ENCODE measurements at regions not wholly inside any gene's neighbourhood (a gene's known extent, or its start where the extent isn't known, plus 50 kb on each side); places are given as distances from the start of the nearest gene placed in this dataset.

DNA sequence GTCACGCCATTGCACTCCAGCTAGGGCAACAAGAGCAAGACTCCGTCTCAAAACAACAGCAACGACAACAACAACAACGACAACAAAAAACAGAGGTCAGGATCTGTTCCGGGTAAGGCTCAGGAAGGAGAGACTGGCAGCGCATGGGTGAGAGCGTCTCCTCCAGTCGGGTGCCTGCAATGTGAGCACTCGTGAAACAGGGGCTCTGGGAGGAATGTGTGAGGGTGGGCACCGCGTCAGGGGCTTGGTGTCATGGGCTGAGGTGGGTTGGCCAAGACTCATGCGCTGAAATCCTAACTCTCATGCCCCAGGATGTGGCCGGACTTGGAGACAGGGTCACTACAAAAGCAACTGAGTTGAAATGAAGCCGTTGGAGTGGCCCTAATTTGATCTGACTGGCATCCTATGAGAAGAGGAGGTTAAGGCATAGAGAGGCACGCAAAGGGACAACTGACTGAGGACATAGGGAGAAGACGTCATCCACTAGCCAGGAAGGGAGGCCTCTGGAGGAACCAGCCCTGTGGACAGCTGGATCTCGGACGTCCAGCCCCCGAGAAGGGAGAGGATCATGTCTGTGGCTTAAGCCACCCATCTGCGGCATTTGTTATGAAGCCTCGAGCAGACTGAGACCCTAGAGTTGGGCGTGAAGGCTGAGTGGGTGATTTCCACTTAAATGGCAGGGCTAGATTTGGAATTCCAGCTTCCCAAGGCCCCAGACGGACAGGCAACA lies 241.5 kb upstream of the PITRM1 start:
- H3K9ac ChIP-seq (ENCODE audit: low read depth, low read length), result no peak overlapping the region
- H3K4me3 ChIP-seq (ENCODE audit: low read length), result no peak overlapping the region
- H3K4me1 ChIP-seq (ENCODE audit: insufficient read depth, low read length), result no peaks in the 10 kb centered on the region
- no peaks in the 10 kb centered on the region for H3K27me3 ChIP-seq (ENCODE audit: insufficient read depth, low read length)
- no peaks in the 10 kb centered on the region for H3K9me3 ChIP-seq (ENCODE audit: insufficient read depth, low read depth, low read length)
- 95% methylated on average over 23 of the region's 23 CpGs for WGBS
- H3K36me3 ChIP-seq (ENCODE audit: insufficient read depth, low read length), result no peaks in the 10 kb centered on the region
- no peak overlapping the region for H3K27ac ChIP-seq (ENCODE audit: low read depth, low read length)

DNA sequence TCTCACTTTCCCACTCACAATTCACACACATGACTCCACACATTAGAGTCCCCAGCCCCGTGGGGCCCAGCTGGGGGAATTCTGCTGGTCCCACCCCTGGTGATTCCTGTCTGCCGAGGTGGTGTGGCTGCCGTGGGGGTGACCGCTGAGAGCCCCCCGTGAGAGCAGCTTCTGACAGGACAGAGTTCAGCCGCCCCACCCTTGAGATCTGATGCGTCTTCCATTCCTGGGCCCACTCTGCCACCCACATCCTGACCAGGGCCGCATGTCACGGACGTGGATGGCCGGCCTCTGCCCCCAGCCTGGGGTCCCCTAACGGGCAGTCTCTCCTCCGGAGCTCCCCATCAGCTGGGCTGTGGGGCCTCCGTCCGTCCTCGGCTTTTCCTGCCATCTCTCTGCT lies 240.1 kb upstream of the PITRM1 start:
- Histone ChIP-seq H3K4me1 (ENCODE audit: insufficient read depth, low read length) (no peaks in the 10 kb centered on the region), H3K9me3 (ENCODE audit: insufficient read depth, low read depth, low read length) (no peaks in the 10 kb centered on the region), H3K36me3 (ENCODE audit: insufficient read depth, low read length) (no peaks in the 10 kb centered on the region), H3K27ac (ENCODE audit: low read depth, low read length) (no peak overlapping the region), H3K4me3 (ENCODE audit: low read length) (no peak overlapping the region), H3K27me3 (ENCODE audit: insufficient read depth, low read length) (no peaks in the 10 kb centered on the region), H3K9ac (ENCODE audit: low read depth, low read length) (no peak overlapping the region)
- WGBS, result 87% methylated on average over 16 of the region's 16 CpGs

DNA sequence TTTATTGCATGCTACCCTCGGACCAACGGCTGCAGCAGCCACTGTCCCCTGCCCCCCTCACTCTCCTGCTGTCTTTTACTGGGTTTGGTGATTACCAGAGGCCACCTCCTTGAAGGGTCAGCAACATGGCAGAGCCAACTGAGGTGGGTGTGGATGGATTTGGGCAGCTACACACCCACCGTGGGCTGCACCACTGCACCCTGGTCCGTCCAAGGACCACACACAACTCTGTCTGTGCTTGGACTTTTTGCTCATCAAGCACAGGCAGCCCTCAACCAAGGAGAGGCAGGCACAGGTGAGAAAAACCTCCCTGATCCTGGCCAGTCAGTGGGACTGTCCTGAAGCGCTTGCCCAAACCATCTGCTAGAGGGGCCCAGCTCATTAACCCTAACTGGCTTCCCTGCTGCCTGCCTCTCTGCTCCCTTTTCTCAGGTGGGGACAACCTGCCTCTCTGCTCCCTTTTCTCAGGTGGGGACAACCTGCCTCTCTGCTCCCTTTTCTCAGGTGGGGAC lies 239.5 kb upstream of the PITRM1 start:
- H3K4me1 ChIP-seq (ENCODE audit: insufficient read depth, low read length), result no peaks in the 10 kb centered on the region
- no peak overlapping the region for H3K9ac ChIP-seq (ENCODE audit: low read depth, low read length)
- H3K4me3 ChIP-seq (ENCODE audit: low read length), result no peak overlapping the region
- no peaks in the 10 kb centered on the region for H3K9me3 ChIP-seq (ENCODE audit: insufficient read depth, low read depth, low read length)
- H3K27ac ChIP-seq (ENCODE audit: low read depth, low read length), result no peak overlapping the region
- H3K27me3 ChIP-seq (ENCODE audit: insufficient read depth, low read length), result no peaks in the 10 kb centered on the region
- H3K36me3 ChIP-seq (ENCODE audit: insufficient read depth, low read length), result no peaks in the 10 kb centered on the region
- 99% methylated on average over 5 of the region's 5 CpGs for WGBS

DNA sequence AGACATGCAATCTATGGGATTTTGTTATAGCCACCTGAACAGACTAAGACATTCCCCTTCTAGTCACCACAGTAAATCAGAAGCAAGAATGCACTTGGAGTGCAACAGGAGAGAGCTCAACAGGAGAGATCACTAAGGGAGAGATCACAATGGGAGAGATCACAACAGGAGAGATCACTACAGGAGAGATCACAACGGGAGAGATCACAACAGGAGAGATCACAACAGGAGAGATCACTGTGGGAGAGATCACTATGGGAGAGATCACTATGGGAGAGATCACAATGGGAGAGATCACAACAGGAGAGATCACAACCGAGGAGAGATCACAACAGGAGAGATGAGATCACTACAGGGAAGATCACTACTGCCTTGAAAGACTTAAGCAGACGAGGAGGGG lies 238.5 kb upstream of the PITRM1 start:
- no peak overlapping the region for H3K27ac ChIP-seq (ENCODE audit: low read depth, low read length)
- no peak overlapping the region for H3K4me3 ChIP-seq (ENCODE audit: low read length)
- H3K4me1 ChIP-seq (ENCODE audit: insufficient read depth, low read length), result no peaks in the 10 kb centered on the region
- no peak overlapping the region for H3K9ac ChIP-seq (ENCODE audit: low read depth, low read length)
- 78% methylated on average over 3 of the region's 3 CpGs for WGBS
- no peaks in the 10 kb centered on the region for H3K36me3 ChIP-seq (ENCODE audit: insufficient read depth, low read length)
- H3K9me3 ChIP-seq (ENCODE audit: insufficient read depth, low read depth, low read length), result no peaks in the 10 kb centered on the region
- H3K27me3 ChIP-seq (ENCODE audit: insufficient read depth, low read length), result no peaks in the 10 kb centered on the region

DNA sequence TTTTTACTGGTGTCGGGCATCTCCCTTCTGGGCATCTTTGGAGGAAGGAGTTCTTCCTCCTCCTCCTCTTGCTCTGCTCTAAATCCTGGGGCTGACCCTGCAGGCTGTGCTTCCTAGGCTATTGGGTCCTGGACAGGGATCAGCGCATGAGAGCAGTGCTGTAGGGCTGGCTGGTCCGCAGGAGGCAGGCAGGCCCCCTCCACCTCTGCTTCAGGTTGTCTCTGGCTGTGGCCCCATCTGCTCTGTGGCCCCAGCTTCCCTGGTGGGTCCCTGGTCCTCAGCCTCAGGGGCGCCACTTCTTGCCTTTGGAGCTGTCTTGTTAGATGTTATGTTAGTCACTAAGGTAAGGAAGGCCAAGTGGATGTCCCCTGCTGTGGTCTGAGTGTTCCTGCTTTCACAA lies 237.3 kb upstream of the PITRM1 start:
- Histone ChIP-seq H3K4me3 (ENCODE audit: low read length) (no peak overlapping the region), H3K27me3 (ENCODE audit: insufficient read depth, low read length) (no peaks in the 10 kb centered on the region), H3K27ac (ENCODE audit: low read depth, low read length) (no peak overlapping the region), H3K36me3 (ENCODE audit: insufficient read depth, low read length) (no peaks in the 10 kb centered on the region), H3K9ac (ENCODE audit: low read depth, low read length) (no peak overlapping the region), H3K4me1 (ENCODE audit: insufficient read depth, low read length) (no peaks in the 10 kb centered on the region), H3K9me3 (ENCODE audit: insufficient read depth, low read depth, low read length) (no peaks in the 10 kb centered on the region)
- WGBS, result 93% methylated on average over 4 of the region's 4 CpGs

DNA sequence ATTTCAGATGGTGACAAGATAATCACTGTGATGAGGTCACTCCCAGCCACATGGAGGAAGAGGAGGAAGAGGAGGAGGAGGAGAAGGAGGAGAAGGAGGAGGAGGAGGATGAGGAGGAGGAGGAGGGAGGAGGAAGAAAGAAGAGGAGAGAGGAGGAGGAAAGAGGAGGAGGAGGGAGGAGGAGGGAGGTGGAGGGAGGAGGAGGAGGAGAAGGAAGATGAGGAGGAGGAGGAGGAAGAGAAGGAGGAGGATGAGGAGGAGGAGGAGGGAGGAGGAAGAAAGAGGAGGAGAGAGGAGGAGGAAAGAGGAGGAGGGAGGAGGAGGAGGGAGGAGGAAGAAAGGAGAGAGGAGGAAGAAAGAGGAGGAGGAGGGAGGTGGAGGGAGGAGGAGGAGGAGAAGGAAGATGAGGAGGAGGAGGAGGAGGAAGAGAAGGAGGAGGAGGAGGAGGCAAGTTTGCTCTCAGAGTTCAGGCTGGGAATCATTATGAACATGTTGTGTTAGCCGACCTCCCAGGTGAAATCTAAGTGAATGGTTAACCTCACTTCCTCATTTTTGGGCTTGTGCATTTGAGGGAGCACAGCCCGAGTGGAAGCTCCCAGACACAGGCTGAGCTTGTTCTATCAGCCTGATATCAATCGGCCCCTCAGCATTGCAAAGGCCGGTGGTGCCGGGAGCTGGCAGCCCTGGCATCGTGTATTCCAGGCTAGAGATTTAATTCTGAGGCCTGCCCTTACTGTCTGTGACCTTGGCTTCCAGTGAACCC lies 236.2 kb upstream of the PITRM1 start:
- no peak overlapping the region for H3K4me3 ChIP-seq (ENCODE audit: low read length)
- no peak overlapping the region for H3K9ac ChIP-seq (ENCODE audit: low read depth, low read length)
- no peaks in the 10 kb centered on the region for H3K36me3 ChIP-seq (ENCODE audit: insufficient read depth, low read length)
- H3K4me1 ChIP-seq (ENCODE audit: insufficient read depth, low read length), result no peaks in the 10 kb centered on the region
- 92% methylated on average over 6 of the region's 6 CpGs for WGBS
- no peaks in the 10 kb centered on the region for H3K9me3 ChIP-seq (ENCODE audit: insufficient read depth, low read depth, low read length)
- no peaks in the 10 kb centered on the region for H3K27me3 ChIP-seq (ENCODE audit: insufficient read depth, low read length)
- no peak overlapping the region for H3K27ac ChIP-seq (ENCODE audit: low read depth, low read length)

DNA sequence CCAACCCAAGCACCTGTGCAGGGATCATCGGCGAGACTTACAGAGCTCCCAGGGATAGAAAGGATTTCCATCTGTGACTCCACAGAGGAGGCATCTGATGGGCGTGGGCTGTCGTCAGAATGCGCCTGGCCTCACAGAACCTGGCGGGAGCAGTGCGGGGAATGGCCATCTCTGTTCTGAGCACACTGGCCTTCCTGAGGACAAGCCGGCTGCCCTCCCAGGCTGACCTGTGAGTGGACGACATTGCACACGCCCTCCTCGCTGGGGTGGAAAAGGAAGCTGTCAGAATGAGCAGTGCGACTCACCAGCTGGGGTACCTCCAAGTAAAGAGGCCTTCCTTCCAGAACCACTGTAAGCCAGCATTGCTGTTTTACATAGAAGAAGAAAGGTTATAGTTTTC lies 234.6 kb upstream of the PITRM1 start:
- Histone ChIP-seq H3K9me3 (ENCODE audit: insufficient read depth, low read depth, low read length) (no peaks in the 10 kb centered on the region), H3K27me3 (ENCODE audit: insufficient read depth, low read length) (no peaks in the 10 kb centered on the region), H3K27ac (ENCODE audit: low read depth, low read length) (no peak overlapping the region), H3K4me1 (ENCODE audit: insufficient read depth, low read length) (no peaks in the 10 kb centered on the region), H3K4me3 (ENCODE audit: low read length) (no peak overlapping the region), H3K9ac (ENCODE audit: low read depth, low read length) (no peak overlapping the region), H3K36me3 (ENCODE audit: insufficient read depth, low read length) (no peaks in the 10 kb centered on the region)
- WGBS, result 94% methylated on average over 12 of the region's 12 CpGs

DNA sequence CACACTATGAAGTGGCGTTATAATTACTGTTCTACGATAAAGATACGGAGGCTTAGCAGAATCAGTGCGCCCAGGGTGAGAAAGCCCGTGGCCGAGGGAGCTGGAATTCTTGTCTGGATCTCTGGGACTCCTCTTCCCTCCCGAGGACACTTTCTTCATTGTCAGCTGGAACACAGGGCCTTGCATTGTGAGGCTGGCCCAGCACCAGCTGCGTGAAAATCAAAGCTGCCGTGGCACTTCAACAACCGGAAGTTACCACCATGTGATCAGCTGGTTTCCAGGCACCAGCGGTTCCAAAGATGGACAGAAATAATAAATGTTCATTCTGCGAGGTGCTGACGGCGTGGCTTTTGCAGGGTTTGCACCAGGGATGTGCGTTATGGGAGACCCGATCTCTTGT lies 234.0 kb upstream of the PITRM1 start:
- WGBS, result 96% methylated on average over 16 of the region's 16 CpGs
- no peak overlapping the region for H3K9ac ChIP-seq (ENCODE audit: low read depth, low read length)
- no peaks in the 10 kb centered on the region for H3K4me1 ChIP-seq (ENCODE audit: insufficient read depth, low read length)
- H3K27ac ChIP-seq (ENCODE audit: low read depth, low read length), result no peak overlapping the region
- no peak overlapping the region for H3K4me3 ChIP-seq (ENCODE audit: low read length)
- no peaks in the 10 kb centered on the region for H3K36me3 ChIP-seq (ENCODE audit: insufficient read depth, low read length)
- H3K27me3 ChIP-seq (ENCODE audit: insufficient read depth, low read length), result no peaks in the 10 kb centered on the region
- no peaks in the 10 kb centered on the region for H3K9me3 ChIP-seq (ENCODE audit: insufficient read depth, low read depth, low read length)

DNA sequence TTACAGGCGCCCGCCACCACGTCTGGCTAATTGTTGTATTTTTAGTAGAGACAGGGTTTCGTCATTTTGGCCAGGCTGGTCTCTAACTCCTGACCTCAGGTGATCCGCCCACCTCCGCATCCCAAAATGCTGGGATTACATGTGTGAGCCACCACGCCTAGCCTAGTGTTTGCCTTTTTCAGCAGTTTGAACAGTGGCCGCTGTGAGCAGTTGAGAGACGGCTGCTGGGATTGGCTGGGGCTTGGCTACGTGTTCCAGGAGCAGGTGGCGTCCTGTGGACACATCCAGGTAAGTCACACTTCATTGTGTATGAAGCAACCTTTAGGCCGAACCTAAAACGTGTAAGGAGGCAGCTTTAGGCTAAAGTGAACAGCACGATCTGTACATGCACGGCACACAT lies 231.8 kb upstream of the PITRM1 start:
- Histone ChIP-seq H3K27ac (ENCODE audit: low read depth, low read length) (no peak overlapping the region), H3K27me3 (ENCODE audit: insufficient read depth, low read length) (no peaks in the 10 kb centered on the region), H3K9ac (ENCODE audit: low read depth, low read length) (no peak overlapping the region), H3K36me3 (ENCODE audit: insufficient read depth, low read length) (no peaks in the 10 kb centered on the region), H3K9me3 (ENCODE audit: insufficient read depth, low read depth, low read length) (no peaks in the 10 kb centered on the region), H3K4me1 (ENCODE audit: insufficient read depth, low read length) (peaks cover 7% of the 10 kb centered on the region; the same call in 1 of the 2 replicates), H3K4me3 (ENCODE audit: low read length) (no peak overlapping the region)
- 93% methylated on average over 15 of the region's 15 CpGs for WGBS

DNA sequence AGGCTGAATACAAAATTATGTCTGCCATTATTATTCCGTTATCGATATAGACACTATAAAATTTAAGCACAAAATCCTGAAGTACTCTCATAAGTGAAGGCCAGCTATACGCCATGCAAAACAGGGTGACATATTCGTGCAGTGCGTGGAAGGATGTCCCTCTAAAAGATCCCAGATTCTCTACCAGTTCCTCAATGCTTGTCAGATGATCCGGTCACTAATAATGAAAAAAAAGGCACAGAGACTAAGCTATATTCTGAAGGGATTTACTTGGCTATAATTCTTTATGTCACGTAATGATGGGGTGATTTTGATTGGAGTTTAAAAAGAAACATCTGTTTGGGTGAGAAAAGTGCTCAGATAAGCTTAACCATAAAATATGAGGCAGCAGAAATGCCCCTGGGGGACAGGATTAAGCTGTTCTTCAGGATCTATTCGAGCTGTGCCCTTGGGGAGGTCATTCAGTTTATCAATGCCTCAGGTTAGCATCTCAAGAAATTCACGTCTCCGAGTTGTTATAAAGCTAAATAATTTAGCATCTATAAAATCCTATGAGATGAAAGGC lies 229.7 kb upstream of the PITRM1 start:
- H3K36me3 ChIP-seq (ENCODE audit: insufficient read depth, low read length), result no peaks in the 10 kb centered on the region
- no peaks in the 10 kb centered on the region for H3K9me3 ChIP-seq (ENCODE audit: insufficient read depth, low read depth, low read length)
- H3K27me3 ChIP-seq (ENCODE audit: insufficient read depth, low read length), result no peaks in the 10 kb centered on the region
- 88% methylated on average over 8 of the region's 10 CpGs for WGBS
- peaks cover 7% of the 10 kb centered on the region; the same call in 1 of the 2 replicates for H3K4me1 ChIP-seq (ENCODE audit: insufficient read depth, low read length)
- no peak overlapping the region for H3K4me3 ChIP-seq (ENCODE audit: low read length)
- no peak overlapping the region for H3K9ac ChIP-seq (ENCODE audit: low read depth, low read length)
- H3K27ac ChIP-seq (ENCODE audit: low read depth, low read length), result no peak overlapping the region

DNA sequence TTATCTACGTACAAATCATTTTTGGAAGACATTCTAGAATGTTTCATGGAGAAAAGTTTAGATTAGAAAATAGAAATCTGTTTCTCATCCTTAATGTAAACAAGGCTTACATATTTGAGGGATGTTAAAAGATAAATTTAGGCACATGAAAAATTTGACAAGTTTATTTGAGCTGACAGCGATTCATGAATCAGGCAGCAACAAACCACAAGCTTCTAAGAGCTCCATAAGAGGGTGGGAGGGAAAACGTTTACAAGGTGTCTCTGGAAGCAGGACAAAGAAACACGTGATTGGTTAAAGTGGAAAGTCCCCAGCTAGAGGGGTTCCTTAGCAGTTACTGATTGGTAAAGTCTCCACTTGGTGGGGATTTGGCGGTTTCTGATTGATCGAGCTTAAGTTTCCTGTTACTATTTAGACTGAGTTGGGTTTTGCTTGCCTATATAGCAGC lies 228.9 kb upstream of the PITRM1 start:
- Histone ChIP-seq H3K9me3 (ENCODE audit: insufficient read depth, low read depth, low read length) (no peaks in the 10 kb centered on the region), H3K9ac (ENCODE audit: low read depth, low read length) (no peak overlapping the region), H3K27me3 (ENCODE audit: insufficient read depth, low read length) (no peaks in the 10 kb centered on the region), H3K4me3 (ENCODE audit: low read length) (no peak overlapping the region), H3K36me3 (ENCODE audit: insufficient read depth, low read length) (no peaks in the 10 kb centered on the region), H3K27ac (ENCODE audit: low read depth, low read length) (no peak overlapping the region), H3K4me1 (ENCODE audit: insufficient read depth, low read length) (peaks cover 7% of the 10 kb centered on the region; the same call in 1 of the 2 replicates)
- WGBS, result 88% methylated on average over 5 of the region's 6 CpGs
